ENCODE measurements at regions not wholly inside any gene's neighbourhood (a gene's known extent, or its start where the extent isn't known, plus 50 kb on each side); places are given as distances from the start of the nearest gene placed in this dataset.

DNA sequence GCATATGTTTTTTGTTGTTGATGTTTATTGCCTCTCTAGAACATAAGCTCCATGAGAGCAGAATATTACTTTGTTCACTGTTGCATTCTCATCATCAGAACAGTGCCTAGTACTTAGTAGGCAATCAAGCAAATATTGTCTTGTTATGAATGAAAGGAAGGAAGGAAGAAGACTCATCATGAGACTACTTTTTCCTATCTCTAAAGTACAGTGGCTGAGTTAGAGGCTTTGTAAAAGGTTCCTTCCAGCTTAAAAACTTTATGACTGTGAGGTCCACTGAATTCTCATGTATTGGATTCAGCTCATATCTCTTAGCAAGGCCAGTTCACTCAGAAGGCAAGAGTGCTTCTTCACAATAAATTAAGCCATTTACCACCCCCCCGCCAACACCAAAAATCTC lies 171.8 kb upstream of the NR3C1 start:
- no peak overlapping the region for H3K27ac ChIP-seq (ENCODE audit: low read depth in 1 of 2, low read length in 2 of 2)
- H3K36me3 ChIP-seq (replicated peaks in 1 of 2; ENCODE audit: control insufficient read depth in 1 of 2, insufficient read depth in 2 of 2, low read length in 2 of 2): no peaks in the 10 kb centered on the region
- no peak overlapping the region for H3K4me2 ChIP-seq (replicated peaks; ENCODE audit: extremely low read depth, low read length, poor library complexity, severe bottlenecking)
- H2AFZ ChIP-seq (ENCODE audit: insufficient read depth, low read depth, low read length, poor library complexity, severe bottlenecking): no peak overlapping the region
- peaks cover 8 to 10% of the 10 kb centered on the region in 2 donors for H3K4me1 ChIP-seq (ENCODE audit: control insufficient read depth in 1 of 2, insufficient read depth in 2 of 2, low read length in 2 of 2)
- no peaks in the 10 kb centered on the region for H4K20me1 ChIP-seq (ENCODE audit: insufficient read depth, low read length)
- no peaks in the 10 kb centered on the region for H3K27me3 ChIP-seq (ENCODE audit: control insufficient read depth in 2 of 2, insufficient read depth in 2 of 2, low read length in 2 of 2)
- intact Hi-C loops (cut with micrococcal nuclease): no loop called here
- H3K9ac ChIP-seq (ENCODE audit: insufficient read depth, low read length, poor library complexity, severe bottlenecking): no peak overlapping the region
- H3K4me3 Mint-ChIP-seq: no peak overlapping the region
- peaks cover 0 to 5% (median 2%) of the 10 kb centered on the region in 7 donors for H3K9me3 Mint-ChIP-seq
- no peaks in the 10 kb centered on the region for H3K79me2 ChIP-seq (ENCODE audit: insufficient read depth, low read length)
- no peak for DNase-seq
- no peaks in the 10 kb centered on the region for H3K9me3 ChIP-seq (replicated peaks in 1 of 2; ENCODE audit: control insufficient read depth in 1 of 2, insufficient read depth in 1 of 2, low read length in 2 of 2)
- WGBS (ENCODE audit: insufficient coverage): 100% methylated on average over 1 of the region's 1 CpG
- peaks cover 1 to 2% (median 2%) of the 10 kb centered on the region in 3 donors for H3K27me3 Mint-ChIP-seq (ENCODE audit: low read depth in 3 of 3)
- H3K36me3 Mint-ChIP-seq: no peaks in the 10 kb centered on the region
- H3K27ac Mint-ChIP-seq: no peak overlapping the region
- TF ChIP-seq, protein P1, sequence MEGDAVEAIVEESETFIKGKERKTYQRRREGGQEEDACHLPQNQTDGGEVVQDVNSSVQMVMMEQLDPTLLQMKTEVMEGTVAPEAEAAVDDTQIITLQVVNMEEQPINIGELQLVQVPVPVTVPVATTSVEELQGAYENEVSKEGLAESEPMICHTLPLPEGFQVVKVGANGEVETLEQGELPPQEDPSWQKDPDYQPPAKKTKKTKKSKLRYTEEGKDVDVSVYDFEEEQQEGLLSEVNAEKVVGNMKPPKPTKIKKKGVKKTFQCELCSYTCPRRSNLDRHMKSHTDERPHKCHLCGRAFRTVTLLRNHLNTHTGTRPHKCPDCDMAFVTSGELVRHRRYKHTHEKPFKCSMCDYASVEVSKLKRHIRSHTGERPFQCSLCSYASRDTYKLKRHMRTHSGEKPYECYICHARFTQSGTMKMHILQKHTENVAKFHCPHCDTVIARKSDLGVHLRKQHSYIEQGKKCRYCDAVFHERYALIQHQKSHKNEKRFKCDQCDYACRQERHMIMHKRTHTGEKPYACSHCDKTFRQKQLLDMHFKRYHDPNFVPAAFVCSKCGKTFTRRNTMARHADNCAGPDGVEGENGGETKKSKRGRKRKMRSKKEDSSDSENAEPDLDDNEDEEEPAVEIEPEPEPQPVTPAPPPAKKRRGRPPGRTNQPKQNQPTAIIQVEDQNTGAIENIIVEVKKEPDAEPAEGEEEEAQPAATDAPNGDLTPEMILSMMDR (IDR thresholded peaks at IDR 0.05): no peak
- no peak overlapping the region for H3K4me3 ChIP-seq (replicated peaks in 1 of 3; ENCODE audit: low read depth in 2 of 3, low read length in 3 of 3)
- peaks cover 20% of the 10 kb centered on the region for H3K4me1 Mint-ChIP-seq

DNA sequence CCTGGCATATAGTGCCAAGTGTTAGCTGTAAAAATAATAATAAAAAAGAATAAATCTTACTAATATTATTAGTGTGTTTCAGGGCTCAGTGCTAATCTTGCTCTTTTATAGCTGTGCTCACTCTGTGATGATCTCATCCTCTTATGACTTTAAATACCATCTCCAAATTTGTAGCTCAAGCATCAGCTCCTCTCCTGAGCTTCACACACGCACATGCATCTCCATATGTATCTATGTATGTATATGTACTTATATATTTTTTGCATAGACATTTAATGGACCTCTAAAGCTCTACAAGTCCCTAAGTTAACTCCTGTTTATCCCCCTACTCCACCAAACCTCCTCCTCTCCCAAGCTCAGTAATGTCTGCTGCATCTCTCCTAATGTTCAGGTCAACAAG lies 170.8 kb upstream of the NR3C1 start:
- no peak overlapping the region for H3K4me3 Mint-ChIP-seq
- no peak overlapping the region for H3K27ac ChIP-seq (ENCODE audit: low read depth in 1 of 2, low read length in 2 of 2)

More for the DNA sequence above, 170.8 kb upstream of the NR3C1 start:
- peaks cover 23% of the 10 kb centered on the region for H3K4me1 Mint-ChIP-seq
- intact Hi-C loops (cut with micrococcal nuclease): no loop called here
- H3K36me3 Mint-ChIP-seq: no peaks in the 10 kb centered on the region
- H3K9ac ChIP-seq (ENCODE audit: insufficient read depth, low read length, poor library complexity, severe bottlenecking): no peak overlapping the region
- H3K9me3 ChIP-seq (replicated peaks in 1 of 2; ENCODE audit: control insufficient read depth in 1 of 2, insufficient read depth in 1 of 2, low read length in 2 of 2): no peaks in the 10 kb centered on the region
- no peak overlapping the region for H3K4me2 ChIP-seq (replicated peaks; ENCODE audit: extremely low read depth, low read length, poor library complexity, severe bottlenecking)
- TF ChIP-seq, protein P1 (IDR thresholded peaks at IDR 0.05): no peak
- no peak overlapping the region for H2AFZ ChIP-seq (ENCODE audit: insufficient read depth, low read depth, low read length, poor library complexity, severe bottlenecking)
- DNase-seq: no peak
- H3K4me1 ChIP-seq (ENCODE audit: control insufficient read depth in 1 of 2, insufficient read depth in 2 of 2, low read length in 2 of 2): peaks cover 8 to 10% of the 10 kb centered on the region in 2 donors
- H3K9me3 Mint-ChIP-seq: peaks cover 0 to 3% (median 0%) of the 10 kb centered on the region in 7 donors
- H3K79me2 ChIP-seq (ENCODE audit: insufficient read depth, low read length): no peaks in the 10 kb centered on the region
- no CpG with 5 or more reads among the region's 1 CpG for WGBS (ENCODE audit: insufficient coverage)
- peak overlapping the region in 1 of 7 donors; percentile 48 for H3K27ac Mint-ChIP-seq
- no peaks in the 10 kb centered on the region for H3K27me3 ChIP-seq (ENCODE audit: control insufficient read depth in 2 of 2, insufficient read depth in 2 of 2, low read length in 2 of 2)
- H3K4me3 ChIP-seq (replicated peaks in 1 of 3; ENCODE audit: low read depth in 2 of 3, low read length in 3 of 3): no peak overlapping the region
- peaks cover 0 to 2% (median 1%) of the 10 kb centered on the region in 3 donors for H3K27me3 Mint-ChIP-seq (ENCODE audit: low read depth in 3 of 3)
- H3K36me3 ChIP-seq (replicated peaks in 1 of 2; ENCODE audit: control insufficient read depth in 1 of 2, insufficient read depth in 2 of 2, low read length in 2 of 2): no peaks in the 10 kb centered on the region
- no peaks in the 10 kb centered on the region for H4K20me1 ChIP-seq (ENCODE audit: insufficient read depth, low read length)
